ENCODE measurements at regions not wholly inside any gene's neighbourhood (a gene's known extent, or its start where the extent isn't known, plus 50 kb on each side); places are given as distances from the start of the nearest gene placed in this dataset.
A peak's percentile ranks its signal among the peaks of the same experiment; 100 is the strongest.

DNA sequence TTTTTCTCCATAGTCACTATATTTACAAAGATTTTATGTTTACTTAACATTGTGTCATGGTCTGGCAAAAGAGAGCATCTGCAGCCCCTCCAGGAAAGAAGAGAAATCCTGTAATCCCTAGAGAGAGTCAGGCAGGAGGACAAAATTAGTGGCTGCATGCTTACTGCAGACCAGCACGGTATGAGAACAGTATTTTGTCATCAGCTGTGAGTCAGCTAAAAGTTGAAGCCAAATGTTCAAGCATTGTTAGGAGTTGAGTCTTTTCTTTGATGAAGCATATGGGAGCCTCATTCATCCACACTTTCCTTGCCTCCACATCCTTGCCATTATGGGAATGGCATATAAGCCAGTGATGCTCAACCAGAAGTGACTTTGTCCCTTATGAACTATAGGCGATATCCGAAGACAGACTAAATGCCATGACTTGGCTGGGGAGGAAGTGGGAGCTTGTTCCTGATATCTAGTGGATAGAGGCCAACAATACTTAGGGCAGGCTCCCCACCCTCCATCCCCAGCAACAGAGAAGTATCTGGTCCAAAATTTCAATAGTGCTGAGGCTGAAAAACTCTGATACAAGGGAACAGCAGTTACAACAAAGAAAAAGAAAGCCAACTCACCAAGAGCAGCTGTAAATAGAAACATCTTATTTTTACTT lies 112.0 kb upstream of the OR5AK2 start:
- H3K4me2 ChIP-seq = no peak overlapping the region
- no peak overlapping the region for H2AFZ ChIP-seq
- H3K4me1 ChIP-seq (ENCODE audit: insufficient read depth) = no peaks in the 10 kb centered on the region
- 81% methylated on average over 3 of the region's 3 CpGs for WGBS (ENCODE audit: low lambda C conversion rate, missing lambda C conversion rate)
- no peaks in the 10 kb centered on the region for H3K79me2 ChIP-seq
- no peaks in the 10 kb centered on the region for H3K9me2 ChIP-seq (replicated peaks; ENCODE audit: insufficient read depth)
- H3K4me3 ChIP-seq = no peak overlapping the region
- peak; percentile 8 for DNase-seq (ENCODE audit: low spot score)
- no peaks in the 10 kb centered on the region for H3K36me3 ChIP-seq (replicated peaks; ENCODE audit: insufficient read depth, low read depth)
- no peaks in the 10 kb centered on the region for H4K20me1 ChIP-seq (ENCODE audit: insufficient read depth, poor library complexity, severe bottlenecking)
- H3K9me3 ChIP-seq (ENCODE audit: low read depth) = no peaks in the 10 kb centered on the region
- no peaks in the 10 kb centered on the region for H3K27me3 ChIP-seq
- H3K27ac ChIP-seq = no peak overlapping the region
- TF ChIP-seq, protein P1, sequence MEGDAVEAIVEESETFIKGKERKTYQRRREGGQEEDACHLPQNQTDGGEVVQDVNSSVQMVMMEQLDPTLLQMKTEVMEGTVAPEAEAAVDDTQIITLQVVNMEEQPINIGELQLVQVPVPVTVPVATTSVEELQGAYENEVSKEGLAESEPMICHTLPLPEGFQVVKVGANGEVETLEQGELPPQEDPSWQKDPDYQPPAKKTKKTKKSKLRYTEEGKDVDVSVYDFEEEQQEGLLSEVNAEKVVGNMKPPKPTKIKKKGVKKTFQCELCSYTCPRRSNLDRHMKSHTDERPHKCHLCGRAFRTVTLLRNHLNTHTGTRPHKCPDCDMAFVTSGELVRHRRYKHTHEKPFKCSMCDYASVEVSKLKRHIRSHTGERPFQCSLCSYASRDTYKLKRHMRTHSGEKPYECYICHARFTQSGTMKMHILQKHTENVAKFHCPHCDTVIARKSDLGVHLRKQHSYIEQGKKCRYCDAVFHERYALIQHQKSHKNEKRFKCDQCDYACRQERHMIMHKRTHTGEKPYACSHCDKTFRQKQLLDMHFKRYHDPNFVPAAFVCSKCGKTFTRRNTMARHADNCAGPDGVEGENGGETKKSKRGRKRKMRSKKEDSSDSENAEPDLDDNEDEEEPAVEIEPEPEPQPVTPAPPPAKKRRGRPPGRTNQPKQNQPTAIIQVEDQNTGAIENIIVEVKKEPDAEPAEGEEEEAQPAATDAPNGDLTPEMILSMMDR (IDR thresholded peaks at IDR 0.05; ENCODE audit: poor library complexity) = no peak

DNA sequence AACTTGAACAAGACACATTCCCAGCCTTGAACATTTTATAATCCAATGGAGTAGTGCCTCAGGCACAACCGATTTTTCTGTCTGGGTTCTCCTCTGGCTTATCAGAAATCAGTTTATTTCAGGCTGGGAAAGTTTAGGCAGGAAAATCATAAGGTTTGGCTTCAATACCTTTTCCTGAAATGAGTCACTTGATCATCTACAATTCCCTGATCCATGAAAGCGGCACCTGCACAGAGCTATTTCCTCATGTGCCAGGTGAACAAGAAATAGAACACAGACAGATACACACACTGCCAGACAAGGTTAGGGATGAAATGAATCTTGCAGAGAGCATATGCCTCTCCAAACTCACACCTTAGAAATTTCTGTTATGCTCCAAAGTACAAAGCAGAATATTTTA lies 106.7 kb upstream of the OR9G4 start:
- TF ChIP-seq EZH2 (IDR thresholded peaks at IDR 0.05; ENCODE audit: borderline replicate concordance) = no peak
- TF ChIP-seq, protein P1 (IDR thresholded peaks at IDR 0.05; ENCODE audit: poor library complexity) = no peak
- no peak for TF ChIP-seq EZH2phosphoT487 (IDR thresholded peaks at IDR 0.05; ENCODE audit: low read depth, severe bottlenecking, unreplicated experiment)
- H3K79me2 ChIP-seq = no peaks in the 10 kb centered on the region
- H3K4me3 ChIP-seq = no peak overlapping the region
- DNase-seq (ENCODE audit: low spot score) = no peak
- no peaks in the 10 kb centered on the region for H3K9me3 ChIP-seq (ENCODE audit: low read depth)
- no peaks in the 10 kb centered on the region for H3K27me3 ChIP-seq
- H3K4me2 ChIP-seq = no peak overlapping the region
- 77% methylated on average over 2 of the region's 2 CpGs for WGBS (ENCODE audit: low lambda C conversion rate, missing lambda C conversion rate)
- no peak overlapping the region for H2AFZ ChIP-seq
- no peak overlapping the region for H3K27ac ChIP-seq
- H4K20me1 ChIP-seq (ENCODE audit: insufficient read depth, poor library complexity, severe bottlenecking) = no peaks in the 10 kb centered on the region
- no peaks in the 10 kb centered on the region for H3K4me1 ChIP-seq (ENCODE audit: insufficient read depth)
- no peaks in the 10 kb centered on the region for H3K36me3 ChIP-seq (replicated peaks; ENCODE audit: insufficient read depth, low read depth)
- no peaks in the 10 kb centered on the region for H3K9me2 ChIP-seq (replicated peaks; ENCODE audit: insufficient read depth)

DNA sequence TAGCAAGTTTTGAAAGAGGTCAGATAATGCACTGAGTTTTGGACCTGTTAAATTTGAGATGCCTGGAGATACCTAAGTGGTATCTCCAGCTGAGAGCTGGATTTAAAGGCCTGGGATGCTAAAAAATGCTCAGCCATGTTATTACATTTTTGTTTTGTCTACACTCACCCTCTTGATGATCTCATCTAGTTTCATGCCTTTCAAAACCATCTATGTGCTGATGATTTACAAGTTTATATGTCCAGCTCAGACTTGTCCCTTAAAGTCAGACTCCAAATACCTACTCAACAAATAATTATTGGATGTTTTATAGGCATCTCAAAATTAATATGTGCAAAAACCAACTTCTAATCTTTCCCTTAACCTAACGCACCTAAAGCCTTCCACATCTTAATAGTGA lies 103.6 kb upstream of the OR9G4 start:
- DNase-seq (ENCODE audit: low spot score) = no peak
- no peak for TF ChIP-seq EZH2 (IDR thresholded peaks at IDR 0.05; ENCODE audit: borderline replicate concordance)
- no peak for TF ChIP-seq EZH2phosphoT487 (IDR thresholded peaks at IDR 0.05; ENCODE audit: low read depth, severe bottlenecking, unreplicated experiment)
- TF ChIP-seq, protein P1 (IDR thresholded peaks at IDR 0.05; ENCODE audit: poor library complexity) = no peak
- Histone ChIP-seq H3K4me1 (ENCODE audit: insufficient read depth) (no peaks in the 10 kb centered on the region), H3K4me3 (no peak overlapping the region), H3K27me3 (no peaks in the 10 kb centered on the region), H3K4me2 (no peak overlapping the region), H3K79me2 (no peaks in the 10 kb centered on the region), H3K27ac (no peak overlapping the region), H3K36me3 (replicated peaks; ENCODE audit: insufficient read depth, low read depth) (no peaks in the 10 kb centered on the region), H3K9me3 (ENCODE audit: low read depth) (no peaks in the 10 kb centered on the region), H4K20me1 (ENCODE audit: insufficient read depth, poor library complexity, severe bottlenecking) (no peaks in the 10 kb centered on the region), H3K9me2 (replicated peaks; ENCODE audit: insufficient read depth) (no peaks in the 10 kb centered on the region), H2AFZ (no peak overlapping the region)
- 96% methylated on average over 1 of the region's 1 CpG for WGBS (ENCODE audit: low lambda C conversion rate, missing lambda C conversion rate)

DNA sequence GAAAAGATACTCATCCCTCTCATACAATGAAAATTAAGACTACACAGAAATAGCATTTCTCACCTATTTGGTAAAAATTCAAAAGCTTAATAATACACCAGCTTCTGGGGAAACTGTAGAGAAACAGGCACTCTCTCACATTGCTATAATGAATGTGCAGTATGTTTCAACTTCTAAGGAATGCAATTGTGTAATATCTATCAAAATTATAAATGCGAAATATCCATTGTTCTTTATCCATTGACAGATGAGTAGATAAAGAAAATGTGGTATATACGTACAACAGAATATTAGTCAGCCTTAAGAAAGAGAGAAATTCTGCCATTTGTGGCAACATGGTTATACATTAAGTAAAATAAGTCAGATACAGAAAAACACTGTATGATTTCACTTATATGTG lies 101.4 kb upstream of the OR9G4 start:
- Histone ChIP-seq H3K27ac (no peak overlapping the region), H3K79me2 (no peaks in the 10 kb centered on the region), H3K9me2 (replicated peaks; ENCODE audit: insufficient read depth) (no peaks in the 10 kb centered on the region), H3K4me1 (ENCODE audit: insufficient read depth) (no peaks in the 10 kb centered on the region), H3K9me3 (ENCODE audit: low read depth) (no peaks in the 10 kb centered on the region), H3K4me2 (no peak overlapping the region), H3K4me3 (no peak overlapping the region), H3K27me3 (no peaks in the 10 kb centered on the region), H4K20me1 (ENCODE audit: insufficient read depth, poor library complexity, severe bottlenecking) (no peaks in the 10 kb centered on the region), H3K36me3 (replicated peaks; ENCODE audit: insufficient read depth, low read depth) (no peaks in the 10 kb centered on the region), H2AFZ (no peak overlapping the region)
- WGBS (ENCODE audit: low lambda C conversion rate, missing lambda C conversion rate) = 92% methylated on average over 2 of the region's 2 CpGs
- DNase-seq (ENCODE audit: low spot score) = no peak
- no peak for TF ChIP-seq EZH2 (IDR thresholded peaks at IDR 0.05; ENCODE audit: borderline replicate concordance)
- no peak for TF ChIP-seq EZH2phosphoT487 (IDR thresholded peaks at IDR 0.05; ENCODE audit: low read depth, severe bottlenecking, unreplicated experiment)
- TF ChIP-seq, protein P1 (IDR thresholded peaks at IDR 0.05; ENCODE audit: poor library complexity) = no peak

All from hepatocyte (in vitro differentiated cells).